RPMI8226 (cell line): ENCODE measurements at regions not wholly inside any gene's neighbourhood (a gene's known extent, or its start where the extent isn't known, plus 50 kb on each side); places are given as distances from the start of the nearest gene placed in this dataset.

Experiments used
- DNase-seq: peaks from one replicate; pipeline ENCODE4 v3.0.0-alpha.2; 2015

DNA sequence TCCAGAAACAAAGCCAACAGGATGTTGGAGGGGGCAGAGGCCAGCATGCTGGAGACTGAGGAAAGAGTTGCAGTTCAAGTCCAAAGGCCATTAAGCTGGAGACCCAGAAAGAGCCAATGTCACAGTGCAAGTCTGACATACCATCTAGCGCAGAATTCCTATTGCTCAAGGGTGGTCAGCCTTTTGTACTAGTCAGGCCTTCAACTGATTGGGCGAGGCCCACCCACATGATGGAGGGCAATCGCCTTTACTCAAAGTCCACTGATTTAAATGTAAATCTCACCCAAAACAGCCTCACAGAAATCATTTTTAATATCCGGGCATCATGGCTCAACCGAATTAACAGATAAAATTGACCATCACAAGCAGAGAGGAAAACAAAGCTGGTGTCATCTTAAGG, 113.9 kb downstream of the RCN1 start:
- no peak for DNase-seq

DNA sequence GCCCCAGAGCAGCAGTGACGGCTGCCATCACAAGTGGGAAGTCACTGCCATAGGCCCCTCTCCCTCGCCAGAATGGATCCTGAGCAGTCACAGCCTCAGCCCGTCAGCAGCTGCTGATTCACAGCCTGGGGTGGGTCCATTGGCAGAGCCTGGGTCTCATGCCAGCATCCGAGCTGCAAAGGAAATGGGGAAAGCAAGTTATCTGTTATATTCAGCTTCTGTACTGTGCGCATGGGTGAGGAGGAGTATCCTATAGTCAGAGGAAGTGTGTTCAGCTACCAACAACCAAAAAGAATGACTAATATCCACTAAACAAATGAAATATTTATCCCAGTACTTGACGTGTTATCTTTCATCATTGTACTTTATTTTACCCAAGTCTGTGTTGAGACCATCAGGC, 119.7 kb downstream of the RCN1 start:
- no peak for DNase-seq

DNA sequence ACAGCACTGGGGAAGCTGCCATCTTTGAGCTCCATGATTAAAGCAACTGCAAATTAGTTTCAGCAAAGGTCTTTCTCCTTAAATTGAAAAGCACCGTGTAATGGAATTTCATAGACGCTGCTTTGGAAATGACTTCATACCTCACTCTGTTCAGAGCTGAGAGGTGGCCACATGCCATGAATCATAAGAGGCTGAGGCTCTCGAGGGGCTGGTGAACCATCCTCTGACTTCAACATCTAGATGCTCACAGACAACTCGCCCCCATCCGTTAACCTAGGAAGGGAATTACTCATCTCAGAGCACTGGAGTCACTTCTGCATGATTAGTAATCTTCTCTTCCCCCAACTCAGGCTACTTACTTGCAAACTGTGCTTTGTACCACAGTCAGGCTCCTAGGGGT, 122.3 kb downstream of the RCN1 start:
- no peak for DNase-seq

DNA sequence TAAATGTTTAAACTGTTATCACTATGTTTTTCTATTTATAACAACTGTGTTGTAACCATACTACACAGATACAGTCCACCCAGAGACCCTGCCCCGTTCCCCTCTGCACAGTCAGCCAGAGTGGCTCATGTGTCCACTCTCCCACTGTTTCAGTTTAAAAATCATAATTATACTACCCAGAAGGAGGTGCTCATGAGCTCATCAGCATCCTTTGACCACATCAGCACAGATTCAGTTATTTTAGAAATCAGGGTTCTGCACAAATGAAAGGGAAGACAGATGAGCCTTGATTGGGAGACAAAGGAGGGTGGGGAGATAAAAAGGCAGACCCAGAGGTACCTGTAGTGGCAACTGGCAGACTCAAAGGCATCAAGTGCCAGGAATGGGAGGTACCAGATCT, 124.3 kb downstream of the RCN1 start:
- no peak for DNase-seq

DNA sequence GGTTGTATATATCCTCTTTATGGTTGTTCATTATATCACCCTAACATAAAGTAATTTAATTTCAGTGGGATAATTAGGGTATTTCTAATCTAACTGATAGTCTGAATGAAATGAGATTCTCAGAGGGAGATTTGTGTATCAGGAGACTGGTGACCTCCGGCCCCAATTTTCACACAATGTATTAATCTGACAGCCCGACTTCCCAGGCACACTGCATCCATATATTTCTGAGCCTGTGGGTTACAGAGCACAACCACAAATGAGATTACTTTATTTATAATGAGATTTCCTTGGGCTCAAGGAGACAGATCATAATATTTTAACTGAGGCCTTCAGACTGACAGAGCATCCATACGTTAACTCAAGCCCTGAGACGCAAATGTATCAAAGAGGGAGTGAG, 125.9 kb downstream of the RCN1 start:
- no peak for DNase-seq

DNA sequence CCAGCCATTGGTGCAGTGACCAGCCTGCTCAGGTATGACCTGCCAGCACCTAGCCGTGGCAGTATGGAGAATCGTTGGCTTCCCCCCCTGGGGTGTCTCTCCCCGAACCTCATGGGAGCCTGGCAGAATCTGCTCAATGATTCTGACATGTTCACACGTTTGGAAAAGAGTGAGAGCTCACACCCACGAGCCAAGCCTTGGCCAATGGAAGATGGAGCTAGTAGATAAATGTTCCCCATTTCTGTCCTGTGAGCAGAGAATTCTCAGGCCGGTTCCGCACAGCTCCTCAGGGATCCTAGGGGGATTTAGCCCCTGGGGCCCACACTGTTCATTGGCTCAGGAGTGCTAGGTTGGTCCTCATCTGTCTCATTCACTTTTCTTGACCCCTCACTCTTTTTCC, 128.4 kb downstream of the RCN1 start:
- DNase-seq: no peak

DNA sequence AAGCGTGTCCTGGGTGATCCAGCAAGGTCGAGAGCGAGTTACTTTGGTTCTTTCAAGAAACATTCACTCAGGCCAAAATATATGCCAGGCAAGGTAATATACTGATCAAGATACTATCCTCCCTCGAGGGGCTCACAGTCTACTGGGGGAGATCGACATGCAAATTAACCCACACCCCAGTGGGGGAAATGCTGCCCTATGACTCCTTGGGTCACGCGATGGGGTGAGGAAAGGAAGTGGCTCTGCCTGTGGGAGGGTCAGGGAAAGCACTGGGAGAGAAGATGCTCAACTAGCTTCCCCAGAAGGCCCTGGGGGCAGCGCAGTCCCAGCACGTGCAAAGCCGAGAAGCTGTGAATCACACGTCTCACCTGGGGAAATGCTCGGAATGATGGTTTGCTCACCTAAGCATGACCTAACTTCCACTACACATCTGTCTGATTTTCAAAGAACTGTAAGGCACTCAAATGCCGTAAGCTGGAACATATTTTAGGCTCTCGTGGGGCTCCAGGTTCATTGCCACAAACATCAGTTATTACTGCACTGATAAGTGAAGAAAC, 130.7 kb downstream of the RCN1 start:
- no peak for DNase-seq

DNA sequence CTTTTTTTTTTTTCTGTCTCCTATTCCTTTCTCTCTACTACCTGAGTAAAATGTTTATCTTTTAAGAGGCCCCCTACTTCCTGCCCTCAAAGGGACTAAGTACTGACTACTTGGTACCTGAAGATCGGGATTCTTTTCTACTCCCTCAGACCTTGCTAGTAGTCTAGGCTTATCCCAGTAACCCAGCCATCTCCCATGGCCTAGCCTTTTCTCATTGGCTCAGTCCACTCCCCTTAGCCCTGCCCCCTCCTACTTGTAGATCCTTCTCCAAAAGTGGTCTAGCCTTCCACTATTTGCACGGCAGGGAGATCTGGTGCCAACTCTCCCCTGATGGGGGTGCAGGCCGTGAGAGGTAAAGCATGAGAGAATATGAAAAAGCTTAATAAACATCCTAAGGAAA, 133.7 kb downstream of the RCN1 start:
- no peak for DNase-seq

DNA sequence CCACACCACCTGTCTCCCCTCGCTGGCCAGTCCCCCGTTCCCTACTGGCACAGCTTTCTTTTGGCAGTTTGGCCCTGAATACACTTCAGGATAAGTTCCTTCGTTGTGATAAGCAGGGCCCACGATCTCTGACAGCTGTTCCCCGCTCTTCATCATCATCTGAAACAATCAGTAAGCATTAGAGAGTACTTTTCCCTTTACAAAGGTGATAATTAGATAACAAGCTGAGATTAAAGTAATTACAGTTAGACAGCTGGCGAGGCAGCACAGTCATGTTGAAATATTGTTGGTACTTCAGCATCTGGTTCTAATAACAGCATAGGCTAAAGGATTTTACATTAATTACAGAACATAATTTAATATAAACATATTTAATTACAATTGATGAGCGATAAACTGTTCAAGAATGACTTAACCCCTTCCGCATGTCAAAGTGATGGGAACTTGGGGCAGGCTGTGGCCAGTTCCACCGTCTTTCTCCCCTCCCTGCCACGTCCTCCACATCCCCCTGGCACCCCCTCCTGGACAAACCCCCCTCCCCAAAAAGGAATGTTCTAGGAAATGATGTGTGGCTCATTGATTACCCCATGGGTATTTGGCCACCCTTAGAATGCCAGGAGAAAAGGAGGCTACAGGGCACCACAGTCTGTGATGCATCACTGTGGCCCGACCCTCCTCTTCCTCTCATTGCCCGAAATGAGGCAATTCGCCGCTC, 134.9 kb downstream of the RCN1 start:
- DNase-seq: no peak

DNA sequence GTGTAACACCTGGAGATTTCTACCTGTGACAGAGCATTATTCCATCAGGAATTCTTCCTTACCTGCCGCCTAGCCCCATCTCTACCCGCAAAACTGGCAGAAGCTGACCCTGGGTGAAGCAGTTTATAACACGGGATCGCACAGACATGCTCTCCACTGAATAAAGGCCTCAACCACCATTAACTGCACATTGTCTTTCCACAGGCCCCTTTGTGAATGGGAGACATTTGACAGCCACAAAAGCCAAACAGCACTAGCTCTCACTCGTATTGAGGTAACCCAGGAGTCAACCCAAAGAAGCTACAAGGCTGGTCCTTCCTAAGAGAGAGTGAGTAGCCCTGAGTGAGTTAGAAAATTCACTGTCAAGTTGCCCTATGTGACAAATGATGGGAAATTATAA, 135.6 kb downstream of the RCN1 start:
- DNase-seq: no peak

DNA sequence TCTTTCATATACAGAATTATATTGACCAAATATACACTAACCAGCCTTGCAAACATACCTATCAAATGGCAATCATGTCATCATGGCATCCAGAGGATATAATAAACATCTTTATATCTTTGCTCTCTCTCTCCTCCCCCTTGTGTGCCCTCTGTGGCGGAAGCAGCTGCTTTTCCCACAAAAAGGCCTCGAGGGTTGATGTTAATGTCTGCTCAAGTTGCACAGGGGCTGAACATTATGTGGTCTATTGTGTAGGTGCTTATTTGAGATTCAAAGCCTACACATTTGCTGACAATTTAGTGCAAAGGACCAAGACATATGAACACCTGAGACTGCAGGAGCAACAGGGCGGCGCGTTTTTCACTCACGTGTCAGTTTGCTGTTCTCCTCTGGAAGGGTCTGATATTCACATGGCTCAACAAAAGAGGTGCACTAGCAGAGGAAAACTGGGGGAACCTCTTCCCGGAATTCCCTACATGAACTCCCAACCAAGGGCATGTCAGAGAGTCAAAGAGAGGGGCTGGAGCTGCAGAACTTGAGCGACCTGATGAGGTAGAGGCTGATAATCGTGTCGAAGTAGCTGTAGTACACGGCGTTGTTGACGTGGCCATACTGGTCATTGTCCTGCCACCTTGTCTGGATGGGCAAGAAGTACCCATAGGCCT, 138.8 kb downstream of the RCN1 start:
- DNase-seq: no peak

DNA sequence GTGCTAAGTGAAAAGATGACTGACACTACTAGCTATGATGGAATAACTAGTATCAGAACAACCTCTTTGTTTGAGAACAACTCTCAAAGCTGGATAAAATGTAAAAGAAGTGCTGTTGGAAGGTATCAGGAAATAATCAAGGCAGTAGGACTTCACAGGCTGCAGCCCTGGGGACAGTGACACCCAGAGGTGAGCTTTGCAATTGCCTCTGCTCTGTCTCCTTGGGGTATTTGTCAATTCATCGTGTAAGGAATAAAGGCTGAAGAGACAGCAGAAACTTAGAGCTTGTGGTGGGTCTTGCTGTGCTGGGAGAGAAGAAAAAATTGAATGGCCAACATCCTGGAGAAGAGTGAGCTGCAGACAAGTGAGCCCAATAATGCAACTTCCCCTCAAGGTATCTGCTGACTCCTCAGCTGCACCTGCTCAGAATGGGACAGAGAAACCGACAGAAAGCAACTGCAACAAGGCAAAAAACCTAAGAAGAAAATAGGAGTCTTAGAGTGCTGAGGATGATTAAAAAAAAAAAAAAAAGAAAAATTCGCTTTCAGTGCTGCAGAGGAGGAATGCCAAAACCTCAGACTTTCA, 141.1 kb downstream of the RCN1 start:
- peak; percentile 28 for DNase-seq

DNA sequence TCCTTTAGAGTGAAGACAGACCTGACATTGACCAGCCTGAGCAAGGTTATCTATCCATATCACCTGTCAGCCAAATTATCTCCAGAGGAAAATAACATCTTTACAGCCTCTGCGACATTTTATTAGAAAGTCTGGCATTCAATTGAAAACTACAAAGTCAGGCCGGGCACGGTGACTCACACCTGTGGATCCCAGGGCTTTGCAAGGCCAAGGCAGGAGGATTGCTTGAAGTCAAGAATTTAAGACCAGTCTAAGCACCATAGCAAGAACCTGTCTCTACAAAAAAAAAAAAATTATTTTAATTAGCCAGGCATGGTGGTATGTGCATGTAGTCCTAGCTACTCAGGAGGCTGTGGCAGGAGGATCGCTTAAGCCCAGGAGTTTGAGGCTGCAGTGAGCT, 141.6 kb downstream of the RCN1 start:
- no peak for DNase-seq

DNA sequence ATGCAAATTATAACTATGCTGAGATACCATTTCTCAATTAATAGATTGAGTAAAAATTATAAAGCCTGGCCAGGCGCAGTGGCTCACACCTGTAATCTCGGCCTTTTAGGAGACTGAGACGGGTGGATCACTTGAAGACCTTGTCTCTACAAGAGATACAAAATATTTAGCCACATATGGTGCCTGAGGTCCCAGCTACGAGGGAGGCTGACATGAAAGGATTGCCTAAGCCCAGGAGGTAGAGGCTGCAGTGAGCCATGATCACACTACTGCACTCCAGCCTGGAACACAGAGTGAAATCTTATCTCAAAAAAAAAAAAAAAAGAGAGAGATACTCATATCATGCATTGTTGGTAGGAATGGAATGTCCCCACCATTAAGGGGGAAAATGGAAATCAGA, 142.4 kb downstream of the RCN1 start:
- DNase-seq: no peak

DNA sequence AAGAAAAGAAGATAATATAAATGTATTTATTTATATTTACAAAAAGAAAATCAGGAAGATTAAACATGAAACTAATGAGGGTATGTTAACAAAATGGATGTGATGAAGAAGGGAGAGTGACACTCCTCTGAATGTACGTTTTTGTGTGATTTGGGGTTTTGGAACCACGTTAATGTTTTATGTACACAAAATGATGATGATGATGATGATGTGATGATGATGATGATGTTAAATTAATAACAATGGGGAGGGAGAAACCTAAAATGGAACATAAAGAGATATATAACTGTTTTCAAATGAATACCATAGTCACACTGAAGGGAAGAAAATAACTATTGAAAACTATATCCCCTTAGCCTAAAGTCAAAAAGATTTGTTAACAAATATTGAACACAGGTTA, 143.1 kb downstream of the RCN1 start:
- no peak for DNase-seq

DNA sequence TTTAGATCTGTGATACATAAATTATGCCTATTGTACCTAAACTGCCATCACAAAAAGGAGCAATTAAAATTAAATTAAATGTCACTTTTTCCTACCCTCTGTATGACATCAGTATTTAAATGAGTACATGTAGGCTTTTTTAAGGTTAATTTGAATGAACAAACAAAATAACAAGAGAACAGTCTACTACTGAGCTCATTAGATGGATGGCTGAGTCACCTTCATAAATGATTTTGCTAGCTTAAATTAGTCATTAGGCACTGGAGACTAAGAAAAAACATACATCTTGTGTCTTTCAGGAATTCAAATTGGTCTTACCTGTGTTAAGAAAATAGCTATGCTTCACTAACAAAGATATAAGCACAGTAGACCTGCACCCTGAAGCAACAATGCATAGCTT, 153.6 kb downstream of the RCN1 start:
- DNase-seq: no peak

DNA sequence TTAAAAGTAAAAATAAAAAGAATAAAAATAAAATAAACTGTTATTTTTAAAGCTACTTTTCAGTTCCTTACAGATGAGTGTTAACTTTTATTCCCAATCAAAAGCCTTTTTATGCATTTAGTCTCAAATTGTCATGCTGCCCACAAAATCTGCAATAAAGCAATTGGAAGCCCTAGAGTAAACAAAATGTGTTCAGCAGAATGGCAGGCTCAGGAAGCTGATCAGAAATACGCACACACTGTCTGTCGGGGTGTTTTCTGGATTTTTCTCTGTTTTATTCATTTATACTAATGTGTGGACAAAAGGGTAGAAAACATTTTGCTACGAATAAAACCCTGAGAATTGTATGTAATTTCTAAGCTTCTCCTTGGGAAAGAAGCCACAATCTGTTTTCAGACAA, 162.8 kb downstream of the RCN1 start:
- DNase-seq: no peak

DNA sequence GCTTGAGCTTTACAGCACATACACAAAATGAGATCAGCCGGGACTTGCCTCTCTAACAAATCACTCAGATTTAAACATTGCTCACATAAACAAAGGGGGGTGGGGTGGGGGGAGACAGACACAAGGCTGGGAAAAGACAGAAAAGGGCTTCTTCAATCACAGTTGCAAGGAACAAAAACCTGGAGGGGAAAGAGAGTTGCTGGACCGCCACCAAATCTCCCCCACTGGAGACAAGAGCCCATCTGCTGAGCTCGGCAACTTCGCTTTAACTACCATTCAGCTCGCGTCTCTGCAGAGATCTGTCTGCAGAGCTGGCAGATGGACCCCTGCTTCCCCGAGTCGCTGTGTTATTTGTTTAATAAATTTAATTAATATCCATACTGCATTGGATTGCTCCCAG, 165.0 kb downstream of the RCN1 start:
- no peak for DNase-seq

DNA sequence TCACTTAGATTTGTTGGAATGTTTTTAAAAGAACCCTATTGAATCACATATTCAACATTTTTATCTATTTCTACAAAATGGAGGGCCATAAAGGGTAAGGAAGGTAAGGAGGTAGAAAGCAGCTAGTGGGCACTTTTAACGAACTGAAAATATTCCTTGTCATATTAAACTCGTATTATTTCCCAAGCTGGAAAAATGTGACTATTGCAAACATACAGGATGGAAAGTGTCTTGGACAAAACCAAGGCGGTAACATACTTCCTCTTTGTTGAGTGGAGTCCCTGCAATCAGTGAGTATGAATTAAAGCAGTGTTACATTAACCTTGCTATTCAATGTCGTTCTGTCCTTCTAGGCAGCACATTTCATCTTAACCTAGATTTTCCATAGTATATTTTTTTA, 165.6 kb downstream of the RCN1 start:
- DNase-seq: no peak

DNA sequence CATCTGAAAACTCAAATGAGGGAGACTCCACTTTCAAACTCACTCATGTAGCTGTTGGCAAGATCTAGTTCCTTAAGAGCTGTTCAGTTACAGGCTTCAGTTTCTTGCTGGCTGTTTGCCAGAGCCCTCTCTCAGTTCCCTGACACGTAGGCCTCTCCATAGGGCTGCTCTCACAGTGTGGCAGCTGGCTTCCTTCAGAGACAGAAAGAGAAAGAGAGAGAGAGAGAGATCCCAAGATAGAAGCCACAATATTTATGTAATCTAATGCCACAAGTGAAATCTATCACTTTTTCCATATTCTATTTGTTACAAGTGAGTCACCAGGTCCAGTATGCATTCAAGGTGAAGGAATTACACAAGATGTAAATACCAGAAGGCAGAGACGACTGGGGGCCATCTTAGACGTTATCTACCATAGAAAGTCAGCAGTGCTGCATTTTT, 168.8 kb downstream of the RCN1 start:
- peak; percentile 61 for DNase-seq

DNA sequence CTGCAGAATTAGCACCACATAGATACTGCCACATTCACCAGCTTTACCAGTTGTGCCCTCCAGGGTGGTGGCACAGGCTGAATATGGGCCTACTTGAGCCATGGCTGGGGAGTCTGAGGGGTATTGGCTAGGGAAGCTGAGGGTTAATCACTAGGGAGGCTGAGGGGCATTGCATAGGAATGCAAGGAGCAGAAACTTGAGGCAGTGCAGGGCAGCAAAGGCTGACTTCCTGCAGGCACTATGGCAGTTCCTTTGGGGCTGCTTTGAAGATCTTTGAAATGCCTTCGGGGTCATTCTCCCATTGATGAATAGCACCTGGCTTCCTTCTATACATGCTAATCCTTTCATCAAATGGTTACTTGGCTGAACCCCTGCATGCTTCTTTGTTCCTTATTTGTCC, 171.5 kb downstream of the RCN1 start:
- no peak for DNase-seq

DNA sequence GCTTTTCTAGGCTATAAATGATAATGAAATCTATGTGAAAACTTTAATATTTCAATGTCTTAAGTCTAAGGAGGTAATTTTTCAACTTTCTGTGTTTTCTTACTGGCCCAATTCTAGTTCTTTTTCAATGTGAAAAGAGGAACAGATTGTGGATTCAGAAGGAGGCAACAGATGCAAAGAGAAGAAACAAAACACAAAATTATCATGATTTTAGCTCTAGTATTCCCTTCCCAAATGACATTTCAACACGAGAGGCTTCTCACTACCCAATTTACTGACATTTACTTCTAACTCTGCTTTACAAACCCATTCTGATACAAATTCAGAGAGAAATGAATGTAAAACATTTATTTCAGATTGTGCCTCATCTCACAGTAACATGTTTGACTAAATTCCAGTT, 169.4 kb downstream of the WT1 start:
- no peak for DNase-seq

DNA sequence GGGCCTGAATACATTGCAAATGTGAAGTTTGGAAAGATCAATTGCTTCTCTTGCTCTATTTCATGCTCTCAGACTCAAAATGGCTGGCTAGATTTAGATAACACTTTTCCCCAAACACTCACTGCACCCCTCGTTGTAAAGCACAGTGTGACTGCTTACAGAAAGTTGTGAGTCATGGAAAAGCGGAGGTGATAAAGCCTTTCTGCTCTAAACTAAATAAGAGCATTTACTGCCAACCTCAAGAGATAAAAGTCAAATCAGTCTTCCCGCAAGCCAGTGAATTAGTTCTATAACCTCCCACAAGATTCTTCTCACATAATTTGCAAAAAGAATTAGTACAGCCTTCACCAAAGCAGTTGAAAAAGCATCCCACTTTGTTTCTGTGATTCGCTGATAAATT, 168.7 kb downstream of the WT1 start:
- no peak for DNase-seq

DNA sequence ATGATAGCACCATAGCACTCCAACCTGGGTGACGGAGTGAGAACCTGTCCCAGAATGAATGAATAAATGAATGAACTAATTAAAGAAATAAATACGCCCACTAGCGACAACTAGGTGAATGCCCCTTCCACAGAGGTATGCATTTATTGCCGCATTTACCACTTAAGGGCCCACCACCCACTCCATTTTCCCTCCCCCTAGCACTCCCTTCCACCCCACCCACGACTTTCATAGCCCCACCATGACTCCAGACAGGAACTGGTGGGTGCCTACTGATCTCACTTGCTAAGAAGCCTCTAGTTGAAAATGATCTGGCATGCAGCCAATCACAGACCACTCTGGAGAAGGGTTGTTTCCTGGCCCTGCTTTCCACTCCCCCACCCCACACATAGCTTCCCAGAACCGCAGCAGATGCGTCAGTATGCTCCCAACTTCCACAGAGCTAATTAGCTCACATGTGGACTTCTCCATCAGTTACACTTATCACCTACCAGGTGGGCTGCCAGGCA, 167.6 kb downstream of the WT1 start:
- no peak for DNase-seq
